Osteoblast (primary cell): ENCODE measurements at regions not wholly inside any gene's neighbourhood (a gene's known extent, or its start where the extent isn't known, plus 50 kb on each side); places are given as distances from the start of the nearest gene placed in this dataset.

Source experiments
- DNase-seq: peaks from one replicate; pipeline ENCODE4 v3.0.0; 2011; ENCODE audit warnings: low spot score, mixed read lengths; ENCODE audit not compliant: insufficient read length; ENCODE audit errors: missing footprints
- H2AFZ ChIP-seq: 2 replicates; pipeline ENCODE4 v1.6.0; 2011; ENCODE audit warnings: mild to moderate bottlenecking, low read length
- H3K27ac ChIP-seq: 2 replicates; pipeline ENCODE4 v1.5.1; 2011; ENCODE audit warnings: mild to moderate bottlenecking, low read depth, low read length, moderate library complexity
- H3K27me3 ChIP-seq: 2 replicates; pipeline ENCODE4 v1.6.0; 2012; ENCODE audit warnings: mild to moderate bottlenecking, control low read depth, inconsistent platforms, low read length, moderate library complexity; ENCODE audit not compliant: insufficient read depth
- H3K36me3 ChIP-seq: 2 replicates; pipeline ENCODE4 v1.5.1; 2011; ENCODE audit warnings: mild to moderate bottlenecking, low read length, control low read depth, moderate library complexity; ENCODE audit not compliant: insufficient read depth
- H3K4me1 ChIP-seq: 2 replicates; pipeline ENCODE4 v1.5.1; 2011; ENCODE audit warnings: mild to moderate bottlenecking, low read length, control low read depth, moderate library complexity; ENCODE audit not compliant: insufficient read depth
- H3K4me2 ChIP-seq: 2 replicates; pipeline ENCODE4 v1.6.0; 2011; ENCODE audit warnings: mild to moderate bottlenecking, low read length; ENCODE audit not compliant: insufficient read depth
- H3K4me3 ChIP-seq: fragments of 200-600 bp; sonication (generic); 3 replicates; pipeline ENCODE4 v1.5.1; 2012; ENCODE audit warnings: mild to moderate bottlenecking, low read length, inconsistent platforms; ENCODE audit not compliant: insufficient read depth
- H3K79me2 ChIP-seq: 2 replicates; pipeline ENCODE4 v1.6.0; 2012; ENCODE audit warnings: mild to moderate bottlenecking, low read length, control low read depth, inconsistent platforms; ENCODE audit not compliant: insufficient read depth
- H3K9me3 ChIP-seq: 2 replicates; pipeline ENCODE4 v1.5.1; 2011; ENCODE audit warnings: low read depth, low read length, control low read depth
- H4K20me1 ChIP-seq: 2 replicates; pipeline ENCODE4 v1.6.0; 2012; ENCODE audit warnings: mild to moderate bottlenecking, low read length, control low read depth; ENCODE audit not compliant: insufficient read depth
- CTCF ChIP-seq: IDR thresholded peaks from 2 replicates; pipeline ENCODE4 v1.5.1; 2011; ENCODE audit warnings: mild to moderate bottlenecking, low read depth, low read length, moderate library complexity; ENCODE audit errors: extremely low read depth

GRCh38 chr13:69280399-69280798 is 827.2 kb upstream of the ATXN8OS start:
- Histone ChIP-seq H3K4me1 (no peaks in the 10 kb centered on the region), H3K4me2 (no peak overlapping the region), H3K27ac (no peak overlapping the region), H3K79me2 (no peaks in the 10 kb centered on the region), H3K27me3 (no peaks in the 10 kb centered on the region), H4K20me1 (no peaks in the 10 kb centered on the region), H2AFZ (no peak overlapping the region), H3K4me3 (no peak overlapping the region), H3K36me3 (no peaks in the 10 kb centered on the region), H3K9me3 (peaks cover 2% of the 10 kb centered on the region)
- no peak for DNase-seq
- TF ChIP-seq CTCF: no peak

GRCh38 chr13:69279213-69279612 is 828.4 kb upstream of the ATXN8OS start:
- Histone ChIP-seq H3K9me3 (peaks cover 2% of the 10 kb centered on the region), H3K4me3 (no peak overlapping the region)
- DNase-seq: no peak

GRCh38 chr13:69274231-69274630 is 833.4 kb upstream of the ATXN8OS start:
- Histone ChIP-seq H3K4me3 (no peak overlapping the region), H3K4me2 (no peak overlapping the region), H3K4me1 (no peaks in the 10 kb centered on the region), H3K27me3 (no peaks in the 10 kb centered on the region), H3K27ac (no peak overlapping the region), H3K79me2 (no peaks in the 10 kb centered on the region), H2AFZ (no peak overlapping the region), H3K9me3 (peaks cover 5% of the 10 kb centered on the region), H4K20me1 (no peaks in the 10 kb centered on the region), H3K36me3 (no peaks in the 10 kb centered on the region)
- no peak for DNase-seq
- TF ChIP-seq CTCF: no peak

More at GRCh38 chr13:69279213-69279612, 828.4 kb upstream of the ATXN8OS start:
- H3K27ac ChIP-seq: no peak overlapping the region
- H3K4me2 ChIP-seq: no peak overlapping the region
- H3K79me2 ChIP-seq: no peaks in the 10 kb centered on the region
- no peaks in the 10 kb centered on the region for H3K4me1 ChIP-seq
- H3K27me3 ChIP-seq: no peaks in the 10 kb centered on the region
- TF ChIP-seq CTCF: no peak
- H2AFZ ChIP-seq: no peak overlapping the region
- no peaks in the 10 kb centered on the region for H3K36me3 ChIP-seq
- no peaks in the 10 kb centered on the region for H4K20me1 ChIP-seq

GRCh38 chr13:69264362-69265334 is 843.0 kb upstream of the ATXN8OS start:
- H3K79me2 ChIP-seq: no peaks in the 10 kb centered on the region
- H2AFZ ChIP-seq: no peak overlapping the region
- no peak overlapping the region for H3K27ac ChIP-seq
- no peaks in the 10 kb centered on the region for H3K36me3 ChIP-seq
- H3K4me2 ChIP-seq: no peak overlapping the region
- no peaks in the 10 kb centered on the region for H4K20me1 ChIP-seq
- no peak for TF ChIP-seq CTCF
- no peaks in the 10 kb centered on the region for H3K27me3 ChIP-seq
- no peak overlapping the region for H3K4me3 ChIP-seq
- no peak for DNase-seq
- H3K4me1 ChIP-seq: no peaks in the 10 kb centered on the region
- peaks cover 8% of the 10 kb centered on the region for H3K9me3 ChIP-seq
